GM21526 (cell line): ENCODE measurements at regions not wholly inside any gene's neighbourhood (a gene's known extent, or its start where the extent isn't known, plus 50 kb on each side); places are given as distances from the start of the nearest gene placed in this dataset.

Experiments used
- ATAC-seq: cut with Tn5 transposase; IDR thresholded peaks from one replicate; pipeline ENCODE4 v1.9.1; 2021; ENCODE audit warnings: moderate library complexity; ENCODE audit not compliant: unreplicated experiment, low FRiP score

DNA sequence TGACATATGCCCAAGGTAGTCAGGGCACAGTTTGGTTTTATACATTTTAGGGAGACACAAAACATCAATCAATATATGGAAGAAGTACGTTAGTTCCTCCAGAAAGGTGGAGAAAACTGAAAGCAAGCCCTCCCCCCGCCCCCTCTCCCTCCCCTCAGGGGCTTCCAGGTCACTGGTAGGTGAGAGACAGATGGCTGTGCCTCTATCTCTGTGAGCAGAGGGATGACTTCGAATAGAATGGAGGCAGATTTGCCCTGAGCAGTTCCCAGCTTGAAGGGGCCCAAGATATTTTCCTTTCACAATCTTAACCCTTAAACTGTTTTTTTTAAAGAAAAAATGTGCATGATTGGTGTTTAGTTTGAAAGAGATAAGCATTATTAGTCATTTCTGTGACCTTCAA, 114.0 kb downstream of the PCDH10 start:
- no peak for ATAC-seq

DNA sequence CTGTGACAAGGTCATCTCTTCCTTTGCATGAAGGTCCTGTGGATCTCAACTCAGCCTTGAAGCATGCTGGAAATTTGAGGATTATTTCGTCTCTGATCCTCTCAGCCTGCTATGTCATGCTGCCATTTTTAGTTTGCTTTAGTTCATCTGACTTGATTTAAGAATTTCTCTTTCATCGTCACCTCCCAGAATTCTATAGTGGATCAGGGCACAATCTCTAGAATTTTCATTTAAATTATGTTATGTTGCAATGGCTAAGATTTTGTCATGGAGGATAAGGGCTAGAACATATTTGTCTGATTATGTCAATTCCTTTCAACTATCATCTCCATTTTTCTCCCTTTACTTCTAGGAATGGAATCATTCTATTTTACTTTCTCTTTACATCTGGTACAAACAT, 98.8 kb downstream of the PCDH10 start:
- no peak for ATAC-seq

DNA sequence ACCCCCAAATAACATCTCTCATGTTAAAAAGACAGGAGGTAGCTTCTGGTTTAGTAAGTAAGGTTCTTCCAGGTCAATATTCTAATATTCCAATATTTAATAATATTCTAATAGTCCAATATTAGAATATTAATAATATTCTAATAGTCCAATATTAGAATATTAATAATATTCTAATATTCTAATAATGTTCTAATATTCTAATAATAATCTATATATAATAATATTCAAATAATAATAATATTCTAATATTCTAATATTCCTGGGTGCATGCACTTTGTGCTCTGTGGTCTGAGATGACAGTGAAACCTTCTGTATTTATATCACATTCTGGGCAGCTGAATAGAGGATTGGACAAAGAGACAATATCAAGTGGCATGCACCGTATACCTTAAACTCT, 96.1 kb downstream of the PCDH10 start:
- no peak for ATAC-seq
